ENCODE measurements at regions not wholly inside any gene's neighbourhood (a gene's known extent, or its start where the extent isn't known, plus 50 kb on each side); places are given as distances from the start of the nearest gene placed in this dataset.

- DNase-seq (ENCODE audit: insufficient read length, low spot score) (no peak), FAIRE-seq (no peak)
- TF ChIP-seq SPI1 (IDR thresholded peaks at IDR 0.05; ENCODE audit: low read depth, low read length), result no peak
- no peak for TF ChIP-seq PAX5 (IDR thresholded peaks at IDR 0.05; ENCODE audit: insufficient read depth, low read length, severe bottlenecking)
- TF ChIP-seq POU2F2 (IDR thresholded peaks at IDR 0.05; ENCODE audit: low read depth, low read length), result no peak
Measured at GRCh38 chr5:136516637-136517036, 151.3 kb upstream of the TRPC7 start.

GRCh38 chr5:136513430-136513829, 148.1 kb upstream of the TRPC7 start:
- TF ChIP-seq SPI1 (IDR thresholded peaks at IDR 0.05; ENCODE audit: low read depth, low read length), result no peak
- TF ChIP-seq POLR2AphosphoS5 (IDR thresholded peaks at IDR 0.05; ENCODE audit: low read depth, low read length), result no peak
- no peak for DNase-seq (ENCODE audit: insufficient read length, low spot score)
- no peak for FAIRE-seq

- FAIRE-seq, result no peak
- DNase-seq (ENCODE audit: insufficient read length, low spot score), result no peak
- TF ChIP-seq PAX5 (IDR thresholded peaks at IDR 0.05; ENCODE audit: insufficient read depth, low read length, severe bottlenecking) (no peak), SPI1 (IDR thresholded peaks at IDR 0.05; ENCODE audit: low read depth, low read length) (no peak), POLR2AphosphoS5 (IDR thresholded peaks at IDR 0.05; ENCODE audit: low read depth, low read length) (no peak), POLR2A (IDR thresholded peaks at IDR 0.05; ENCODE audit: low read depth, low read length) (no peak), POU2F2 (IDR thresholded peaks at IDR 0.05; ENCODE audit: low read depth, low read length) (no peak), TAF1 (IDR thresholded peaks at IDR 0.05; ENCODE audit: low read depth, low read length) (no peak)
Measured at GRCh38 chr5:136511046-136511445, 145.7 kb upstream of the TRPC7 start.

- TF ChIP-seq POLR2AphosphoS5 (IDR thresholded peaks at IDR 0.05; ENCODE audit: low read depth, low read length), result no peak
- TF ChIP-seq SPI1 (IDR thresholded peaks at IDR 0.05; ENCODE audit: low read depth, low read length), result no peak
- TF ChIP-seq TAF1 (IDR thresholded peaks at IDR 0.05; ENCODE audit: low read depth, low read length), result no peak
- TF ChIP-seq POU2F2 (IDR thresholded peaks at IDR 0.05; ENCODE audit: low read depth, low read length), result no peak
- no peak for TF ChIP-seq PAX5 (IDR thresholded peaks at IDR 0.05; ENCODE audit: insufficient read depth, low read length, severe bottlenecking)
- no peak for TF ChIP-seq POLR2A (IDR thresholded peaks at IDR 0.05; ENCODE audit: low read depth, low read length)
- DNase-seq (ENCODE audit: insufficient read length, low spot score), result no peak
- no peak for FAIRE-seq
Measured at GRCh38 chr5:136510481-136510880, 145.1 kb upstream of the TRPC7 start.

GRCh38 chr5:136506131-136506530, 140.8 kb upstream of the TRPC7 start:
- FAIRE-seq (no peak), DNase-seq (ENCODE audit: insufficient read length, low spot score) (no peak)
- TF ChIP-seq POLR2A (IDR thresholded peaks at IDR 0.05; ENCODE audit: low read depth, low read length), result no peak
- no peak for TF ChIP-seq POU2F2 (IDR thresholded peaks at IDR 0.05; ENCODE audit: low read depth, low read length)
- no peak for TF ChIP-seq PAX5 (IDR thresholded peaks at IDR 0.05; ENCODE audit: insufficient read depth, low read length, severe bottlenecking)
- TF ChIP-seq POLR2AphosphoS5 (IDR thresholded peaks at IDR 0.05; ENCODE audit: low read depth, low read length), result no peak
- TF ChIP-seq SPI1 (IDR thresholded peaks at IDR 0.05; ENCODE audit: low read depth, low read length), result no peak
- TF ChIP-seq TAF1 (IDR thresholded peaks at IDR 0.05; ENCODE audit: low read depth, low read length), result no peak

GRCh38 chr5:136501133-136501532, 135.8 kb upstream of the TRPC7 start:
- FAIRE-seq (no peak), DNase-seq (ENCODE audit: insufficient read length, low spot score) (no peak)
- no peak for TF ChIP-seq TAF1 (IDR thresholded peaks at IDR 0.05; ENCODE audit: low read depth, low read length)
- no peak for TF ChIP-seq POLR2A (IDR thresholded peaks at IDR 0.05; ENCODE audit: low read depth, low read length)
- no peak for TF ChIP-seq SPI1 (IDR thresholded peaks at IDR 0.05; ENCODE audit: low read depth, low read length)
- no peak for TF ChIP-seq POU2F2 (IDR thresholded peaks at IDR 0.05; ENCODE audit: low read depth, low read length)
- TF ChIP-seq POLR2AphosphoS5 (IDR thresholded peaks at IDR 0.05; ENCODE audit: low read depth, low read length), result no peak
- no peak for TF ChIP-seq PAX5 (IDR thresholded peaks at IDR 0.05; ENCODE audit: insufficient read depth, low read length, severe bottlenecking)

- FAIRE-seq (no peak), DNase-seq (ENCODE audit: insufficient read length, low spot score) (no peak)
- TF ChIP-seq SPI1 (IDR thresholded peaks at IDR 0.05; ENCODE audit: low read depth, low read length) (no peak), PAX5 (IDR thresholded peaks at IDR 0.05; ENCODE audit: insufficient read depth, low read length, severe bottlenecking) (no peak), POU2F2 (IDR thresholded peaks at IDR 0.05; ENCODE audit: low read depth, low read length) (no peak), TAF1 (IDR thresholded peaks at IDR 0.05; ENCODE audit: low read depth, low read length) (no peak)
Measured at GRCh38 chr5:136492587-136492986, 127.2 kb upstream of the TRPC7 start.

- no peak for TF ChIP-seq SPI1 (IDR thresholded peaks at IDR 0.05; ENCODE audit: low read depth, low read length)
- no peak for TF ChIP-seq POU2F2 (IDR thresholded peaks at IDR 0.05; ENCODE audit: low read depth, low read length)
- TF ChIP-seq TAF1 (IDR thresholded peaks at IDR 0.05; ENCODE audit: low read depth, low read length), result no peak
- TF ChIP-seq POLR2AphosphoS5 (IDR thresholded peaks at IDR 0.05; ENCODE audit: low read depth, low read length), result no peak
- no peak for TF ChIP-seq PAX5 (IDR thresholded peaks at IDR 0.05; ENCODE audit: insufficient read depth, low read length, severe bottlenecking)
- no peak for TF ChIP-seq POLR2A (IDR thresholded peaks at IDR 0.05; ENCODE audit: low read depth, low read length)
- FAIRE-seq (no peak), DNase-seq (ENCODE audit: insufficient read length, low spot score) (no peak)
Measured at GRCh38 chr5:136491806-136492205, 126.5 kb upstream of the TRPC7 start.

GRCh38 chr5:136484808-136485325, 119.5 kb upstream of the TRPC7 start:
- TF ChIP-seq SPI1 (IDR thresholded peaks at IDR 0.05; ENCODE audit: low read depth, low read length) (no peak), PAX5 (IDR thresholded peaks at IDR 0.05; ENCODE audit: insufficient read depth, low read length, severe bottlenecking) (no peak), POLR2A (IDR thresholded peaks at IDR 0.05; ENCODE audit: low read depth, low read length) (no peak), POLR2AphosphoS5 (IDR thresholded peaks at IDR 0.05; ENCODE audit: low read depth, low read length) (no peak), TAF1 (IDR thresholded peaks at IDR 0.05; ENCODE audit: low read depth, low read length) (no peak)
- DNase-seq (ENCODE audit: insufficient read length, low spot score) (no peak), FAIRE-seq (no peak)

GRCh38 chr5:136482206-136482605, 116.9 kb upstream of the TRPC7 start:
- TF ChIP-seq SPI1 (IDR thresholded peaks at IDR 0.05; ENCODE audit: low read depth, low read length), result no peak
- TF ChIP-seq POU2F2 (IDR thresholded peaks at IDR 0.05; ENCODE audit: low read depth, low read length), result no peak
- TF ChIP-seq PAX5 (IDR thresholded peaks at IDR 0.05; ENCODE audit: insufficient read depth, low read length, severe bottlenecking), result no peak
- no peak for TF ChIP-seq POLR2AphosphoS5 (IDR thresholded peaks at IDR 0.05; ENCODE audit: low read depth, low read length)
- TF ChIP-seq POLR2A (IDR thresholded peaks at IDR 0.05; ENCODE audit: low read depth, low read length), result no peak
- FAIRE-seq (no peak), DNase-seq (ENCODE audit: insufficient read length, low spot score) (no peak)

Measured in GM12891 (cell line).